ENCODE measurements at regions not wholly inside any gene's neighbourhood (a gene's known extent, or its start where the extent isn't known, plus 50 kb on each side); places are given as distances from the start of the nearest gene placed in this dataset.

DNA sequence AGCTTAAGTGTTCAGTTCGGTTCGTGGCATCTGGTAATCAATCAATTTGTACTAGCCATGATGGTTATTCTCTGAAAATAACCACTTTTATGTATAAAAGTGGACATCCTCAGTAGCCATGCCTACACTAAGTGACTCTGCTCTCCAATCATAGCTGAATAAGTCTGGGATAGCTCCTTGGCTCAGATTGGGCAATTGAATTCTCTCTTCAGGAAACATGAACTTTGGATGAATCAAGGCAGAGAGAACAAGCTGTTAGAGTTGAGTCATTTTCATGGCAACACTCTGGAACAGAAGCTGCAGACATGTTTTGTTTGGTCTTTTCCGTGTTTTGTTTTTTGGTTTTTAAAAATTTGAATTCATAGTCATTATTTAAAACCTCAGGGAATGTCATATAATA lies 66.8 kb upstream of the TMEM164 start:
- TF ChIP-seq EZH2 (IDR thresholded peaks at IDR 0.05; ENCODE audit: low read length): no peak
- TF ChIP-seq, protein P1, sequence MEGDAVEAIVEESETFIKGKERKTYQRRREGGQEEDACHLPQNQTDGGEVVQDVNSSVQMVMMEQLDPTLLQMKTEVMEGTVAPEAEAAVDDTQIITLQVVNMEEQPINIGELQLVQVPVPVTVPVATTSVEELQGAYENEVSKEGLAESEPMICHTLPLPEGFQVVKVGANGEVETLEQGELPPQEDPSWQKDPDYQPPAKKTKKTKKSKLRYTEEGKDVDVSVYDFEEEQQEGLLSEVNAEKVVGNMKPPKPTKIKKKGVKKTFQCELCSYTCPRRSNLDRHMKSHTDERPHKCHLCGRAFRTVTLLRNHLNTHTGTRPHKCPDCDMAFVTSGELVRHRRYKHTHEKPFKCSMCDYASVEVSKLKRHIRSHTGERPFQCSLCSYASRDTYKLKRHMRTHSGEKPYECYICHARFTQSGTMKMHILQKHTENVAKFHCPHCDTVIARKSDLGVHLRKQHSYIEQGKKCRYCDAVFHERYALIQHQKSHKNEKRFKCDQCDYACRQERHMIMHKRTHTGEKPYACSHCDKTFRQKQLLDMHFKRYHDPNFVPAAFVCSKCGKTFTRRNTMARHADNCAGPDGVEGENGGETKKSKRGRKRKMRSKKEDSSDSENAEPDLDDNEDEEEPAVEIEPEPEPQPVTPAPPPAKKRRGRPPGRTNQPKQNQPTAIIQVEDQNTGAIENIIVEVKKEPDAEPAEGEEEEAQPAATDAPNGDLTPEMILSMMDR (optimal IDR thresholded peaks at IDR 0.05 in 1 of 3, IDR thresholded peaks at IDR 0.05 in 1 of 3, conservative IDR thresholded peaks at IDR 0.05 in 1 of 3; ENCODE audit: extremely low read depth in 1 of 3, insufficient read depth in 2 of 3, low read length in 3 of 3): no peak

Measured in keratinocyte (primary cell).